D341Med (cell line): ENCODE measurements at regions not wholly inside any gene's neighbourhood (a gene's known extent, or its start where the extent isn't known, plus 50 kb on each side); places are given as distances from the start of the nearest gene placed in this dataset.

Experiments
- DNase-seq: peaks from one replicate; pipeline ENCODE4 v3.0.0; 2012; ENCODE audit warnings: low spot score

GRCh38 chrX:7789200-7789599 is 53.8 kb upstream of the VCX start:
- DNase-seq: no peak

- no peak for DNase-seq
Observed at GRCh38 chrX:7788334-7788733, 54.6 kb upstream of the VCX start.

- no peak for DNase-seq
Observed at GRCh38 chrX:7787714-7788113, 55.3 kb upstream of the VCX start.

GRCh38 chrX:7784580-7784979 is 58.4 kb upstream of the VCX start:
- DNase-seq: no peak

- no peak for DNase-seq
Observed at GRCh38 chrX:7779644-7780043, 63.3 kb upstream of the VCX start.

- DNase-seq: no peak
Observed at GRCh38 chrX:7775987-7776386, 67.0 kb upstream of the VCX start.

GRCh38 chrX:7771788-7772438 is 71.1 kb upstream of the VCX start:
- DNase-seq: no peak

- no peak for DNase-seq
Observed at GRCh38 chrX:7759830-7760229, 83.1 kb upstream of the VCX start.

- no peak for DNase-seq
Observed at GRCh38 chrX:7746856-7747255, 96.1 kb upstream of the VCX start.

GRCh38 chrX:7730071-7730470 is 112.9 kb upstream of the VCX start:
- DNase-seq: no peak

- no peak for DNase-seq
Observed at GRCh38 chrX:7720519-7720918, 122.5 kb upstream of the VCX start.

- no peak for DNase-seq
Observed at GRCh38 chrX:7714351-7714750, 128.6 kb upstream of the VCX start.

GRCh38 chrX:7711167-7711566 is 131.8 kb upstream of the VCX start:
- DNase-seq: no peak

GRCh38 chrX:7709845-7710244 is 133.1 kb upstream of the VCX start:
- no peak for DNase-seq

GRCh38 chrX:7706032-7706431 is 136.9 kb upstream of the VCX start:
- no peak for DNase-seq

GRCh38 chrX:7704205-7704604 is 138.8 kb upstream of the VCX start:
- no peak for DNase-seq

GRCh38 chrX:7698248-7698647 is 144.7 kb upstream of the VCX start:
- DNase-seq: no peak

GRCh38 chrX:7690842-7691241 is 152.1 kb upstream of the VCX start:
- no peak for DNase-seq

GRCh38 chrX:7689791-7690412 is 153.1 kb upstream of the VCX start:
- DNase-seq: no peak

GRCh38 chrX:7680181-7680580 is 162.8 kb upstream of the VCX start:
- DNase-seq: no peak

GRCh38 chrX:7654316-7654715 is 188.7 kb upstream of the VCX start:
- DNase-seq: no peak

- DNase-seq: no peak
Observed at GRCh38 chrX:7647831-7648230, 195.1 kb upstream of the VCX start.

- DNase-seq: no peak
Observed at GRCh38 chrX:7641141-7641540, 201.8 kb upstream of the VCX start.

GRCh38 chrX:7640392-7640791 is 202.6 kb upstream of the VCX start:
- DNase-seq: no peak
